H1 (cell line): ENCODE measurements at regions not wholly inside any gene's neighbourhood (a gene's known extent, or its start where the extent isn't known, plus 50 kb on each side); places are given as distances from the start of the nearest gene placed in this dataset.

ENCODE experiments used
- CHD7 ChIP-seq: fragments of 300-600 bp; sonication (generic); IDR thresholded peaks from 2 replicates; pipeline ENCODE4 v1.7.1; 2012; ENCODE audit warnings: low read length, moderate library complexity, mild to moderate bottlenecking, inconsistent platforms; ENCODE audit not compliant: insufficient replicate concordance
- RBBP5 ChIP-seq: IDR thresholded peaks from 2 replicates; pipeline ENCODE4 v1.7.1; 2012; ENCODE audit warnings: low read depth, mild to moderate bottlenecking, inconsistent platforms, low read length, moderate library complexity, borderline replicate concordance
- SIX5 ChIP-seq: IDR thresholded peaks from 2 replicates; pipeline ENCODE4 v1.6.1; 2011; ENCODE audit warnings: mild to moderate bottlenecking, low read depth, low read length

- TF ChIP-seq CHD7, result no peak
- TF ChIP-seq RBBP5, result no peak
- TF ChIP-seq SIX5, result no peak
Measured at GRCh38 chr11:45409587-45409986, 123.4 kb upstream of the SYT13 start (continued).
